ENCODE measurements at regions not wholly inside any gene's neighbourhood (a gene's known extent, or its start where the extent isn't known, plus 50 kb on each side); places are given as distances from the start of the nearest gene placed in this dataset.

DNA sequence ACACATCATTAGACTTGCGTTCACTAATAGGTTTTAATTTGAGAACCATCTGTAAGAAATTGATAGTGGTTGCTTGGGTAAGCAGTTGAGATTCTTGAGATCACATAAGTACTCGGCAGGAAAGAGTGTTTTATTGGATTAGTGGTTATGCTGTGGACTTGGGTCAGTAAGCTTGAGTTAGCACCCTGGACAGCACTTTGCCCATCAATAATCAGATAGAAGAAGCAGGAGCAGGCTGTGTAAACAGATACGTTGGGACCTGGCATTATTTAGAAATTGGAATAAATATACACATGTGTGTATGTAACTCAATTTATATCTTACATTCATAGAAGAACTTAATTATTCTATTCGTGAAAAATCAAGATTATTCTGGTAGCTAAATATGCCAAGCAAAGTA is 357.5 kb upstream of the SMIM31 start:
- TF ChIP-seq, protein P1, sequence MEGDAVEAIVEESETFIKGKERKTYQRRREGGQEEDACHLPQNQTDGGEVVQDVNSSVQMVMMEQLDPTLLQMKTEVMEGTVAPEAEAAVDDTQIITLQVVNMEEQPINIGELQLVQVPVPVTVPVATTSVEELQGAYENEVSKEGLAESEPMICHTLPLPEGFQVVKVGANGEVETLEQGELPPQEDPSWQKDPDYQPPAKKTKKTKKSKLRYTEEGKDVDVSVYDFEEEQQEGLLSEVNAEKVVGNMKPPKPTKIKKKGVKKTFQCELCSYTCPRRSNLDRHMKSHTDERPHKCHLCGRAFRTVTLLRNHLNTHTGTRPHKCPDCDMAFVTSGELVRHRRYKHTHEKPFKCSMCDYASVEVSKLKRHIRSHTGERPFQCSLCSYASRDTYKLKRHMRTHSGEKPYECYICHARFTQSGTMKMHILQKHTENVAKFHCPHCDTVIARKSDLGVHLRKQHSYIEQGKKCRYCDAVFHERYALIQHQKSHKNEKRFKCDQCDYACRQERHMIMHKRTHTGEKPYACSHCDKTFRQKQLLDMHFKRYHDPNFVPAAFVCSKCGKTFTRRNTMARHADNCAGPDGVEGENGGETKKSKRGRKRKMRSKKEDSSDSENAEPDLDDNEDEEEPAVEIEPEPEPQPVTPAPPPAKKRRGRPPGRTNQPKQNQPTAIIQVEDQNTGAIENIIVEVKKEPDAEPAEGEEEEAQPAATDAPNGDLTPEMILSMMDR (IDR thresholded peaks at IDR 0.05): no peak
- ATAC-seq (ENCODE audit: low FRiP score) (no peak), DNase-seq (ENCODE audit: low spot score) (no peak)

- no peak for DNase-seq (ENCODE audit: low spot score)
- TF ChIP-seq, protein P1 (IDR thresholded peaks at IDR 0.05): no peak
- no peak for ATAC-seq (ENCODE audit: low FRiP score)
These were observed 351.4 kb upstream of the SMIM31 start for GRCh38 chr4:164402554-164402953.

- DNase-seq (ENCODE audit: low spot score) (no peak), ATAC-seq (ENCODE audit: low FRiP score) (no peak)
- TF ChIP-seq, protein P1 (IDR thresholded peaks at IDR 0.05): no peak
These were observed 348.2 kb upstream of the SMIM31 start for GRCh38 chr4:164405774-164406173.

- ATAC-seq (ENCODE audit: low FRiP score): no peak
- TF ChIP-seq, protein P1 (IDR thresholded peaks at IDR 0.05): no peak
- DNase-seq (ENCODE audit: low spot score): no peak
These were observed 345.1 kb upstream of the SMIM31 start for GRCh38 chr4:164408831-164409230.

DNA sequence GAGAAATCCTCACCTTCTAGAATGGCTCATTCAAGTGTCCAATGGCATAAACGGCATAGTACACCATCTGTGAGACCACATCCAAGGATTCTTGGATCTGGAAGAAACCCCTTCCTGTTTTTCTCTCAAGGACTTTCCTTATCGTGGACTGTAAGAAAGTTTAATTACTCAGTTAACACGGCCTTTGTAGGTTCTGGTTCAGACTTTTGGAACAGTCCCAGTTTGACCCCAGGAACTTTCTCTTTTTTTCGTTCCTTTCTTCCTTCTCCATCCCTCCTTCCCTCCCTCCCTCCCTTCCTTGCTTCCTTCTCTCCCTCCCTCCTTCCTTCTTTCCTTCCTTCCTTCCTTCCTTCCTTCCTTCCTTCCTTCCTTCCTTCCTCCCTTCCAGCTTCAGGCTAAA is 343.5 kb upstream of the SMIM31 start:
- ATAC-seq (ENCODE audit: low FRiP score) (no peak), DNase-seq (ENCODE audit: low spot score) (no peak)
- TF ChIP-seq, protein P1 (IDR thresholded peaks at IDR 0.05): no peak

GRCh38 chr4:164412246-164412645 is 341.7 kb upstream of the SMIM31 start:
- DNase-seq (ENCODE audit: low spot score) (no peak), ATAC-seq (ENCODE audit: low FRiP score) (no peak)
- TF ChIP-seq, protein P1 (IDR thresholded peaks at IDR 0.05): no peak

- ATAC-seq (ENCODE audit: low FRiP score): no peak
- no peak for DNase-seq (ENCODE audit: low spot score)
- TF ChIP-seq, protein P1 (IDR thresholded peaks at IDR 0.05): no peak
These were observed 340.2 kb upstream of the SMIM31 start for GRCh38 chr4:164413743-164414142.

All from omental fat pad (tissue), 3 donors.